ENCODE measurements at regions not wholly inside any gene's neighbourhood (a gene's known extent, or its start where the extent isn't known, plus 50 kb on each side); places are given as distances from the start of the nearest gene placed in this dataset.

DNA sequence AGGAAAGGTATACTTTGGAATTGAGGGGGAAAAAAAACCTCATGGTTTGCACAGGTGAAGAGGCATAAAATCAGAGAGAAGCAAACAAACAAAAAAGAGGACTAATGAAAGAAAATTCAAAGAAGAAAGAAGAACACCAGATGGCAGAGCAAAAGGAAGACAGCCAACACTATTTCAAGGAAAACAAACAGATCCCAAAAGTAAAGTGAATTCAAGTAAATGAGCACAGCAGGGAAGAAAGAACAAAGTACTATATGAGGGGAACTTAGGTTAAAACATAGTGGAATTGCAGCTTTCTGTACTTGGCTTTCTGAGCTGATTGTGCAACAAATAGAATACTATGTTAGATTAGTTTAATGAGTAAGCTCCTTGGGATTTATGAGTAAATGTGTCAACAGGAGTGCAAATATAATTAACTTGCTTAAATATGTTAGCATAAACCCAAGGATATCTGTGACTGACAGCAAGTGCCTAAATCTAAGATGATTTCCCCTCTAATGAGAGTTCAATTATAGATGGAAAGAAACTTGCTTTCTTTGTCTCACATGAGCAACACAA lies 404.6 kb upstream of the CNTN5 start:
- DNase-seq (ENCODE audit: low spot score) (no peak), ATAC-seq (ENCODE audit: low FRiP score) (peak; percentile 71)
- no peak for TF ChIP-seq CTCF (IDR thresholded peaks at IDR 0.05)

GRCh38 chr11:98621767-98622166 lies 399.0 kb upstream of the CNTN5 start:
- DNase-seq (ENCODE audit: low spot score) (no peak), ATAC-seq (ENCODE audit: low FRiP score) (no peak)
- TF ChIP-seq CTCF (IDR thresholded peaks at IDR 0.05), result no peak

GRCh38 chr11:98625526-98625925 lies 395.2 kb upstream of the CNTN5 start:
- no peak for ATAC-seq (ENCODE audit: low FRiP score)
- no peak for DNase-seq (ENCODE audit: low spot score)
- no peak for TF ChIP-seq CTCF (IDR thresholded peaks at IDR 0.05)

GRCh38 chr11:98630736-98631135 lies 390.0 kb upstream of the CNTN5 start:
- DNase-seq (ENCODE audit: low spot score) (no peak), ATAC-seq (ENCODE audit: low FRiP score) (no peak)
- no peak for TF ChIP-seq CTCF (IDR thresholded peaks at IDR 0.05)

DNA sequence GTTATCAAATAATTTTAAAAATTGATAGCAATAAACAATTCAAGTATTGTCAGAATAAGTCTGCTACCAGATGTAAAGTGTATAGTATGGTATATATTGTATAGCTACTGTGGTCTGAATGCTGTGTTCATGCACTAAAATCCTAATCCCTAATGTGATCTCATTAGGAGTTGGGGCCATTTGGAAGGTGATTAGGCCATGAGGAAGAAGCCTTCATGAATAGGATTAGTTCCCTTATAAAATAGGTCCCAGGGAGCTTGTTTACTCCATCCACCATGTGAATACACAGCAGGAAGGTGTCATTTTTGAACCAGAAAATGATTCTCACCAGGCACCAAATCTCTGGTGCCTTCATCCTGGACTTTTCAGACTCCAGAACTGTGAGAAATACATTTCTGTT lies 363.0 kb upstream of the CNTN5 start:
- no peak for TF ChIP-seq CTCF (IDR thresholded peaks at IDR 0.05)

GRCh38 chr11:98659431-98659830 lies 361.3 kb upstream of the CNTN5 start:
- ATAC-seq (ENCODE audit: low FRiP score) (no peak), DNase-seq (ENCODE audit: low spot score) (no peak)
- TF ChIP-seq CTCF (IDR thresholded peaks at IDR 0.05), result no peak

More for the DNA sequence above, 363.0 kb upstream of the CNTN5 start:
- DNase-seq (ENCODE audit: low spot score) (no peak), ATAC-seq (ENCODE audit: low FRiP score) (no peak)

GRCh38 chr11:98674390-98674789 lies 346.4 kb upstream of the CNTN5 start:
- DNase-seq (ENCODE audit: low spot score) (no peak), ATAC-seq (ENCODE audit: low FRiP score) (no peak)
- no peak for TF ChIP-seq CTCF (IDR thresholded peaks at IDR 0.05)
